HG02610 (cell line): ENCODE measurements at regions not wholly inside any gene's neighbourhood (a gene's known extent, or its start where the extent isn't known, plus 50 kb on each side); places are given as distances from the start of the nearest gene placed in this dataset.

Experiments
- ATAC-seq: cut with Tn5 transposase; IDR thresholded peaks from one replicate; pipeline ENCODE4 v1.9.1; 2021; ENCODE audit warnings: mild to moderate bottlenecking, moderate library complexity; ENCODE audit not compliant: unreplicated experiment

DNA sequence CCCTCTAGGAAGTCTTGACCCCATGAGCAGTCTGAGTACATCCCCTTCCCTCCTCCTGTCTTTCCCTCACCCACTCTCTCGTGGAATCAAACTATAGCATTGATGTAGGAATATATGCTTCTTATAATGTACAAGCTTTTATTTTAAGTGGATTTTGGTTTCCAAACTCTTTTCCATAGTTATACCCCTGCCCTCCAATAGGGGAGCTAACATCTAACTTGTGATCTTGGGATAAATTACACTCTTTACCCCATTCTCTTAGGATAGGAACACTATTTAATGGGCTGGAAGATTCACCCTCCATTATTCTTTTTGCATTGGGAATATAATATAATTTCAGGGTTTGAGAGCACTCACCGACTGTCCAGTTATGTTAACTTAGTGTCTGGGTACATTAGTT lies 465.9 kb downstream of the GATA3 start:
- ATAC-seq, result no peak

- no peak for ATAC-seq
These were observed 473.3 kb downstream of the GATA3 start for GRCh38 chr10:8527773-8528172.

DNA sequence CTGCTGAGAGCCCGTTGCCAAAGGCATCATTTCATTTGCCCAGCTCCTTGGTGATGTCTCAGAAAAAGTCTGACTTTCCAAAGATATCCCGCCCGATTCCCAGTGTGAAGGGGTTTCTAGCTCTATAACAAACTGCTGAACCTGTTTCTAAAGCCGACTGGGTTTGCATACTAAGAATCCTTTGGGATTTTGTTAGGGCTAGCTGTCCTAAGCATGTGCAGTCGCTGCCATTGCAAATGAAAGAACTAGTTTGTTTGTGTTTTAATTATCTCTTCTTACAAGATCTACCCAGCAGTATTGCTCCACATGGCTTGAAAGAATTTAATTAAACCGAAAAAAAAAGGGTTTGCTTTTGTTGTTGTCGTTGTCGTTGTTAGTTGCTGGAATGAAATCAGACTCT lies 476.6 kb downstream of the GATA3 start:
- ATAC-seq, result no peak

GRCh38 chr10:8532647-8533046 lies 478.2 kb downstream of the GATA3 start:
- no peak for ATAC-seq

- no peak for ATAC-seq
These were observed 479.0 kb downstream of the GATA3 start for GRCh38 chr10:8533462-8533861.

GRCh38 chr10:8534096-8534495 lies 479.6 kb downstream of the GATA3 start:
- no peak for ATAC-seq

DNA sequence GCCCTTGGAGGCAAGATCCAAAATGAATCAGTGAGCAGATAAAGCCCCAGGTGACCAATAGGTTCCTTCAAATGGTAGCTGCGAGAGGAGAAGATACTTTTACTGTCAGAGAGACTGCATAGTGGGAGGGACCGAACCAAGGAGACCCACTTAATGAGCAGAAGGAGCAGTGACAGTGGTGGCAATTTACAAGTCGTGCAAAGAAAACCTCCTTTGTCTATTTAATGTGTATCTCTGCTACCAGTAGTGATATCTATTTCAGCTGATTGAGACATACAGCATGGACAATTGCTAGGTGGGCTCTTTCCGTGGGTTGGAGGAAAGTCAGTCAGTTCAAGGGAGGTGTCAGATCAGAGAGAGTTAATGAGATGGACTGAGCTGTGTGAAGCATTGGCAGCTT lies 480.4 kb downstream of the GATA3 start:
- ATAC-seq, result no peak

DNA sequence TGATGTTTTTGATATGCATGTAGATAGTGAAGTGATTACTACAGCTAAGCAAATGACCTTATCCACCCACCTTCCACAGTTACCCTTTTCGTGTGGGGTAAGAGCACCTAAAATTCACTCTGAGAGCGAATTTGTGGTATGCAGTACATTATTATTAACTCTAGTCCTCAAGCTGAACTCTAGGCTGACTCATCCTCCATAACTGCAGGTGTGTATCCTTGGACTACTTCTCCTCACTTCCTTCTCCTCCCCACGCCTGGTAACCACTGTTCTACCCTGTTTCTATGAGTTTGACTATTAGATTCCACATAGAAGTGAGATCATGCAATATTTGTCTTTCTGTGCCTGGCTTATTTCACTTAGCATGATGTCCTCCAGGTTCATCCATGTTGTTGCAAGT lies 484.6 kb downstream of the GATA3 start:
- ATAC-seq, result no peak

DNA sequence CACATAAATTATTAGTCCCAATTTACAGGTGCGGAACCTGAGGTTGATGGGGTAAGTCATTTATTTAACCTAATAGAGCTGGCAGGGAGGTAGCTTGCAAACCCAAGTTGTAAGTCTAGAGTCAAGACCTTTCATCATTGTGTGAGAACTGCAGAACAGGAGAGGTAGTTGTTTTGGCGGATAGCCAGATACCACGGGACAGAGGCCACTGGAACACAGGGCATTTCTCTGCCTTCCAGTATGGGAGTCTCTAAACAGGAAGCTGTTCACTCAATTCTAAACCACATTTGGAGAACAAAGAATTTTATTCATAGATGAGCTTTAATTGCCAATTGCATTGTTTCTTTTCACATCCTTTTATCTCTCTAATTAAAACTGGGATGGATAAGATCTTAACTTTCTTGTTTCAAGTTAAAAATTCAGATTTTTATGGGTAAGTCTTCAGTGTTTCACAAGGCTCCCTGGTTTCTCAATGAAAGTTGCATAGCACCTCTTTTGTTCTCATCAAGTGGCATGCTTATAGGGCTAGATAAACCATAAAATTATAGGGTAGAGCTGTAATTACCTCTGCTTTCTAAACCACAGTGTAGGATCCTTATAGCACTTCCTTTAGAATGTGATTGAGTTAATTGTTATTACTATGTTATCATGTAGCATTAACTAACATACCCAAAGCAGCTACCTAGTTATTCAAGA lies 489.0 kb downstream of the GATA3 start:
- no peak for ATAC-seq

DNA sequence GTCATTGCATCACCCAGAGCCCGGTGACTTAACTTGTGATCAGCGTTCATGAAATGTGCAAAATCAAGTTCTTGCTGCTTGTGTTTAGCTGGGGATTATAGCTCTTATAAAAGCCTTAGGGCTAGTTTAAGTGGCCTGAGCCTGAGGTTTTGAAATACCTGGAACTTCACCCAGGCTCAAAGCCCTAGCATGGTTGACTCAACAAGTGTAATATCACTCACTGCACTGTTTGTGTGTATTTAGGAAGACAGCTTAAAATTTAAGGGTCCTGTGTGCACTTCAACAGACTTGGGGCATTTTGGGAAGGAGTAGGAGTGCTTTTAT lies 489.5 kb downstream of the GATA3 start:
- ATAC-seq, result no peak

- no peak for ATAC-seq
These were observed 490.0 kb downstream of the GATA3 start for GRCh38 chr10:8544500-8544899.

DNA sequence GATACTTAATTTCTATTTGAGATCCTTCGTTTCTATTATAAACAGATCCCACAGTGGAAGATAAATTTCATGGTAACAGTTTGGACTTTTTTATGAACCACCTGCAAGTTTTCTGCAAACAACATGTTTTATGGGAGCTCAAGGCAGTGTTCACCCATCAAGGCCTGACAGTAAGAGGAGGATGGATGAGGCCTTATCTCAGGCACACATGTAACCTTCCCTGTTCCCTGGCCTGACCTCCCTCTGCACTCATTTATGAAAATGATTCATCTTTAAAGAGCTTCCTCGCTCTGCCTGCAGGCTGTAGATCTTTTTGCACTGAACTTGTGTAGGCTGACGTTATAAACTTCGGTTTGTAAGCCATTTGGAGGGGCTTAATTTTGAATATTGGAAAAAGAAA lies 500.1 kb downstream of the GATA3 start:
- ATAC-seq, result no peak

- no peak for ATAC-seq
These were observed 501.8 kb downstream of the GATA3 start for GRCh38 chr10:8556321-8556720.

- no peak for ATAC-seq
These were observed 509.0 kb downstream of the GATA3 start for GRCh38 chr10:8563478-8563877.

DNA sequence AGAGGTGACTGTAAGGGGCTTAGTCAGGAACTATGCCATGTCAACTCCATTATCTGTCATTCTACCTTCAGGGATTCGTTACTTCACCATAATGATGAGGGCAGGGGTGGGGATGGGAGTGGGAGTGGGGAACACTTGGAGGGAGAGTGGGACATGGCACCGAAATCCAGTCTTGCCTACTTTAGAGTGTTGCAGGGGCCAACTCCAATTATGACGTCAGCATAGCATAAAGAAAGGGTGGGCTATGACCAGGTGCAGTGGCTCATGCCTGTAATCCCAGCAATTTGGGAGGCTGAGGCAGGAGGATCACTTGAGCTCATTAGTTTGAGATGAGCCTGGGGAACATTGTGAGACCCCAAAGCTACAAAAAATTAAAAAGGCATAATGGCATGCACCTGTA lies 512.2 kb downstream of the GATA3 start:
- no peak for ATAC-seq

- no peak for ATAC-seq
These were observed 513.9 kb downstream of the GATA3 start for GRCh38 chr10:8568401-8568800.

DNA sequence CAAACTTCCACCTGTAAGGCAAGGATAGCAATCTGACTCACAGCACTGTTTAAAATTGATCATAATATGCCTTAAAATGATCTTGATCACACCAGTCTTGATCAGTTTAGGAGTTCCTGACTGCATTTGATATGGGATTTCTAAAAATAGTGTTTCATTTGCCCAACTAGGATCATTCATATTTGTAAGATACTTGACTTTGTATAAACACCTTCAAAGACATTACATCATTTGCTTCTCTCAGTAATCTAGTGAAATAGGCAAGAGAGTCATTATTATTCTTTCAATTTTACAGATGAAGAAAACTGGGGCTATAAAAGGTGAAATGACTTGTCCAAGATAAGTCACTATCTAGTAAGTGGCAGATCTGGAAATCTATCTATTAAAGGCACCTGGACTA lies 521.1 kb downstream of the GATA3 start:
- ATAC-seq, result no peak

DNA sequence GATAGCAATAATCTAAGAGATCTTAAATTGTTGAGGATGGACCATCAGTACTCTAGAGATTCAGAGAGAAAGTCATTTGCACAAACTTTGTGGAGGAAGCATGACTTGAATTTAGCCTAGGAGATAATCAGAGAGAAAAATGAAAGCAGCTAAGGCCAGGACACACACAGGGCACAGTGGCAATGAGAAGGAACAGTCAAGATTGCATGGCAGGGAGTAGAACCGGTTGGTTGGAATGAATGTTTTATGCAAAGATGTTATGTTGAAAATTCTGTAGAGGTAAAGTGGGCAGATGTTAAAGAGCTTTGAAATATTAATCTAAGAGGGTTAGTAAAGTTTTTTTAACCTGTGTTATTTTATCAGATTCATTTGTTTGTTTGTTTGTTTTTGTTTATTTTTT lies 521.8 kb downstream of the GATA3 start:
- no peak for ATAC-seq

GRCh38 chr10:8576911-8577310 lies 522.4 kb downstream of the GATA3 start:
- no peak for ATAC-seq

DNA sequence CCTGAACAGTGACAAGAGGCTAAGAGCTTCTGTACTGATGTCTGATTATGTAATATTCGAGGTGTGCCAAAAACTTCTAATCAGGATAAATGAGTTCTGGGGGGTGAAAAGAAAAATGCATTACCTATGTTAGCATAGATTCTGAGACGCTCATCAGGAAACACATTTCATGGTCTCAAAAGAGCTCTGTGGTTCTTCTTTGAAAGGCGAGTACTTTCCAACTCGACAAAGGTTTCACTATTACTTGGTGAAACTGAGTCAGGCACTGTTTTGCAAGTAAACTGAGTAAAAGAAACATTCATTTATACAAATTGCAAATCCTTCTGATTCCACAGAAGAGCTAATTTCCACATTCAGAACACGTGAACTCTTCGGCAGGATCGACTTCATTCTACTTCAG lies 523.2 kb downstream of the GATA3 start:
- ATAC-seq, result no peak

- ATAC-seq, result no peak
These were observed 527.2 kb downstream of the GATA3 start for GRCh38 chr10:8581521-8582225.

DNA sequence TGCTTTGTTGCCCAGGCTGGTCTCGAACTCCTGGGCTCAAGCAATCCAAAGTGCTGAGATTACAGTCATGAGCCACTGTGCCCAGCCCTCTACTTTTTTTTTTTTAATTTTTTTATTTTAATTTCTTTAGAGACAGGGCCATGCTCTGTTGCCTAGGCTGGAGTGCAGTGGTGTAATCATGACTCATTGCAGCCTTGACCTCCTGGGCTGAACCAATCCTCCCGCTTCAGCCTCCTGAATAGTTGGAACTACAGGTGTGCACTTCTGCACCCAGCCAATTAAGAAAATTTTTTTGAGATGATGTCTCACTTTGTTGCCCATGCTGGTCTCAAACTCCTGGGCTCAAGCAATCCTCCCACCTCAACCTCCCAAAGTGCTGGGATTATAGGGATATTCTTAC lies 528.6 kb downstream of the GATA3 start:
- ATAC-seq, result no peak

DNA sequence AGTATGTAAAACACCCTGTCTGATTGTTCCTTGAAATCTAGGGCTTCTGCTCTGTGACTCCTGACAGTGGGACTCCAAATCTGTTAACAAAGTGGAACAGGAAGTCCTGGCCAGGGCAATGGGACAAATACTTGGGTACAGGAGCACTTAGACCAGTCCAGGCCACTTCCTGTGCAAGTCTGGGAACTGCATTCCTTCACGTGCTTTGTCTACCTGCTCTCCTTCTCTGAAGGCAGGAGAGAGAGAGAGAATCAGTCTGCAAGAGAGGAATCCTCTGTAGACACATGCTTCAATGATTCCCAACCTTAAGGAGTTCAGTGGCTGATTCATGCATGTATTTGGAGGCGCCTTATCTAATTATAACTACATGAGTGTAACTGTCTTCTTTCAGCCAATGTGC lies 530.2 kb downstream of the GATA3 start:
- no peak for ATAC-seq
